Neural progenitor cell (in vitro differentiated cells): ENCODE measurements at regions not wholly inside any gene's neighbourhood (a gene's known extent, or its start where the extent isn't known, plus 50 kb on each side); places are given as distances from the start of the nearest gene placed in this dataset.

Experiments used
- CTCF ChIP-seq: fragments of 200-600 bp; sonication (generic); IDR thresholded peaks from 2 replicates; pipeline ENCODE4 v1.5.1; 2017; ENCODE audit warnings: antibody characterized with exemption, mild to moderate bottlenecking
- EZH2 ChIP-seq: fragments of 200-600 bp; sonication (generic); IDR thresholded peaks from 2 replicates; pipeline ENCODE4 v1.6.1; 2017; ENCODE audit warnings: antibody characterized with exemption, mild to moderate bottlenecking, moderate library complexity

GRCh38 chr6:110550353-110550752 is 73.9 kb upstream of the SLC22A16 start:
- TF ChIP-seq CTCF: no peak
- no peak for TF ChIP-seq EZH2
